Esophagus squamous epithelium (tissue), 5 donors: ENCODE measurements at regions not wholly inside any gene's neighbourhood (a gene's known extent, or its start where the extent isn't known, plus 50 kb on each side); places are given as distances from the start of the nearest gene placed in this dataset.

Experiments
- DNase-seq: peaks from one replicate; lab custom pipeline; 2025; lab: John Stamatoyannopoulos, UW
- H3K27ac ChIP-seq, 4 donors: fragments of 200-600 bp; sonication (generic); one replicate each; pipeline ENCODE4 v1.5.1; 2016 to 2019; ENCODE audit warnings: mild to moderate bottlenecking in 1 of 4
- H3K27me3 ChIP-seq, 4 donors: fragments of 200-600 bp; sonication (generic); 1 replicate in 3 of 4; 2 replicates in 1 of 4; pipeline versions ENCODE4 v1.5.1 to v1.6.0; 2017 to 2021; ENCODE audit warnings: antibody characterized with exemption in 1 of 4
- H3K36me3 ChIP-seq, 3 donors: fragments of 200-600 bp; sonication (generic); one replicate each; pipeline ENCODE4 v1.5.1; 2016 to 2019
- H3K4me1 ChIP-seq, 3 donors: fragments of 200-600 bp; sonication (generic); one replicate each; pipeline ENCODE4 v1.5.1; 2017 to 2019
- H3K4me3 ChIP-seq, 4 donors: fragments of 200-600 bp; sonication (generic); 1 replicate in 3 of 4; 2 replicates in 1 of 4; pipeline ENCODE4 v1.5.1; 2016 to 2019; ENCODE audit warnings: mild to moderate bottlenecking in 2 of 4, moderate library complexity in 1 of 4
- H3K9me3 ChIP-seq, 3 donors: fragments of 200-600 bp; sonication (generic); one replicate each; pipeline ENCODE4 v1.5.1; 2016 to 2019
- POLR2A ChIP-seq, 4 donors: fragments of 450-650 bp; IDR thresholded peaks; one replicate each; pipeline ENCODE4 v1.6.1; 2017; ENCODE audit warnings: antibody characterized with exemption in 4 of 4, mild to moderate bottlenecking in 4 of 4, moderate library complexity in 3 of 4
- WGBS, 2 donors: methylation state at CpG; one replicate each; pipeline ENCODE4 v1.1.5; 2018; 5-methylcytosine and 5-hydroxymethylcytosine counted together
- intact Hi-C: fragments of 100-400 bp; cut with DNase I; formaldehyde crosslinking; loops from one replicate; pipeline ENCODE4 v1.15.0; 2022
- TF ChIP-seq, protein P1 (sequence below), 6 experiments: fragments of 450-650 bp in 4 of 6; fragments of 200-600 bp in 2 of 6; sonication (generic) in 2 of 6; IDR thresholded peaks; one replicate each; pipeline ENCODE4 v1.5.1; 2016 to 2019; ENCODE audit warnings: antibody characterized with exemption in 6 of 6, mild to moderate bottlenecking in 4 of 6, moderate library complexity in 4 of 6
- donor health status: DM: yes; HTN: yes; CAD: no.

DNA sequence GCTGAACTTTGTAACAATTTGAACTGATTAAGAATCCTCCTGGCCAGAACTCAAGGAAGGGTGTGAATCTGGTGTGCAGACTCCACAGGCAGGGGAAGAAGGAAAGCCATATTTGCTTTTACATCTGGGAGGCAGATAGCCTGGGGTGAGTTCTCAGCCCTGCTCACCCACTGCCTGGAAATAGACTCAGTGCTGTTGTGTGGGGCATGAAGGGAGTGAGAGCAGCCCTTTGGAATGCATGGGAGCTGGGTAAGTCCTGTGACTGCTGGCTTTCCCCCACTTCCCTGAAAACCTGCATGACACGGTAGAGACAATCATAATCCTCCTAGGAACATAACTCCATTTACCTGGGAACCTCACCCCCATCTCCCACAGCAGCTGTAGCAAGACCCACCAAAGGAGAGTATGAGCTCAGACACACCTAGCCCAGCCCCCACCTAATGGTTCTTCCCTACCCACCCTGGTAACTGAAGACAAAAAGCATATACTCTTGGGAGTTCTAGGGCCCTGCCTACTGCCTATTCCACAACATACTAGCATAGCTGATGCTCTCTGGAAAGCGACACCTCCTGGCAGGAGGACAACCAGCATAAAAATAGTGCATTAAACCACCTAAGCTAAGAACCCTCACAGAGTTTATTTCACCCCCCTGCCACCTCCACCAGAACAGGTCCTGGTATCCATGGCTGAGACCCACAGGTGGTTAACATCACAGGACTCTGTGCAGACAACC lies 59.3 kb upstream of the UBQLN2 start:
- Histone ChIP-seq H3K4me1 (peaks cover 0 to 9% (median 0%) of the 10 kb centered on the region in 3 donors), H3K9me3 (no peaks in the 10 kb centered on the region), H3K4me3 (no peak overlapping the region), H3K27ac (peak overlapping the region; percentile 42 to 78 (median 64)), H3K36me3 (no peaks in the 10 kb centered on the region), H3K27me3 (no peaks in the 10 kb centered on the region)
- TF ChIP-seq POLR2A (IDR thresholded peaks at IDR 0.05), result no peak
- TF ChIP-seq, protein P1, sequence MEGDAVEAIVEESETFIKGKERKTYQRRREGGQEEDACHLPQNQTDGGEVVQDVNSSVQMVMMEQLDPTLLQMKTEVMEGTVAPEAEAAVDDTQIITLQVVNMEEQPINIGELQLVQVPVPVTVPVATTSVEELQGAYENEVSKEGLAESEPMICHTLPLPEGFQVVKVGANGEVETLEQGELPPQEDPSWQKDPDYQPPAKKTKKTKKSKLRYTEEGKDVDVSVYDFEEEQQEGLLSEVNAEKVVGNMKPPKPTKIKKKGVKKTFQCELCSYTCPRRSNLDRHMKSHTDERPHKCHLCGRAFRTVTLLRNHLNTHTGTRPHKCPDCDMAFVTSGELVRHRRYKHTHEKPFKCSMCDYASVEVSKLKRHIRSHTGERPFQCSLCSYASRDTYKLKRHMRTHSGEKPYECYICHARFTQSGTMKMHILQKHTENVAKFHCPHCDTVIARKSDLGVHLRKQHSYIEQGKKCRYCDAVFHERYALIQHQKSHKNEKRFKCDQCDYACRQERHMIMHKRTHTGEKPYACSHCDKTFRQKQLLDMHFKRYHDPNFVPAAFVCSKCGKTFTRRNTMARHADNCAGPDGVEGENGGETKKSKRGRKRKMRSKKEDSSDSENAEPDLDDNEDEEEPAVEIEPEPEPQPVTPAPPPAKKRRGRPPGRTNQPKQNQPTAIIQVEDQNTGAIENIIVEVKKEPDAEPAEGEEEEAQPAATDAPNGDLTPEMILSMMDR (IDR thresholded peaks at IDR 0.05), result peak in 1 of 6 experiments; percentile 18
- intact Hi-C loops, result no loop called here
- DNase-seq, result no peak
- 40% methylated on average over 2 of the region's 2 CpGs; no CpG with 5 or more reads in 1 of the 2 donors for WGBS, 2 donors

DNA sequence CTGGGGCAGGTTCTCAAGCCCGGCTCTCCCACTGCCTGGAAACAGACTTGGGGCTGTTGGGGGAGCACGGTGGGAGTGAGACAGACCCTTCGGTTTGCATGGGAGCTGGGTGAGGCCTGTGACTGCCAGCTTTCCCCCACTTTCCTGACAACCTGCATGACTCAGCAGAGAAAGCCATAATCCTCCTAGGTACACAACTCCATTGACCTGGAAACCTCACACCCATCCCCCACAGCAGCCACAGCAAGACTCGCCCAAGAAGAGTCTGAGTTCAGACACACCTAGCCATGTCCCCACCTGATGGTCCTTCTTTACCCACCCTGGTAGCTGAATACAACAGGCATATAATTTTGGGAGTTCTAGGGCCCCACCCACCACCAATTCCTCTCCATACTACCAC lies 57.6 kb upstream of the UBQLN2 start:
- Histone ChIP-seq H3K4me1 (peaks cover 0 to 6% (median 0%) of the 10 kb centered on the region in 3 donors), H3K4me3 (no peak overlapping the region), H3K27ac (peak overlapping the region; percentile 29 to 78 (median 69)), H3K27me3 (no peaks in the 10 kb centered on the region), H3K9me3 (no peaks in the 10 kb centered on the region), H3K36me3 (no peaks in the 10 kb centered on the region)
- no peak for DNase-seq
- 20 to 57% methylated on average over 1 to 3 of the region's 4 CpGs for WGBS, 2 donors
- intact Hi-C loops, result no loop called here
- no peak for TF ChIP-seq POLR2A (IDR thresholded peaks at IDR 0.05)
- TF ChIP-seq, protein P1 (IDR thresholded peaks at IDR 0.05), result no peak
